K562 (cell line): ENCODE measurements at regions not wholly inside any gene's neighbourhood (a gene's known extent, or its start where the extent isn't known, plus 50 kb on each side); places are given as distances from the start of the nearest gene placed in this dataset.
A peak's percentile ranks its signal among the peaks of the same experiment; 100 is the strongest.

Experiments used
- BCL6 ChIP-seq: fragments of 250-450 bp; sonication (Bioruptor Pico); IDR thresholded peaks from 2 replicates; pipeline ENCODE4 v1.4.0; 2020
- CC2D1A ChIP-seq: fragments of 450-650 bp; IDR thresholded peaks from 2 replicates; pipeline ENCODE4 v1.6.1; 2017; ENCODE audit warnings: mild to moderate bottlenecking
- ERF ChIP-seq: fragments of 450-650 bp; formaldehyde crosslinking; IDR thresholded peaks from 2 replicates; pipeline ENCODE4 v1.4.0; 2020; ENCODE audit warnings: mild to moderate bottlenecking, mixed read lengths
- HCFC1 ChIP-seq: IDR thresholded peaks from 2 replicates; pipeline ENCODE4 v1.6.1; 2012; ENCODE audit warnings: low read depth, low read length, improper control_type of control experiment
- HDAC1 ChIP-seq, 2 experiments: fragments of 450-650 bp; IDR thresholded peaks; 2 replicates each; pipeline ENCODE4 v1.6.1; 2016 to 2017; ENCODE audit warnings: inconsistent platforms in 1 of 2, mild to moderate bottlenecking in 1 of 2, moderate library complexity in 1 of 2
- HMGN3 ChIP-seq: IDR thresholded peaks from 2 replicates; pipeline ENCODE4 v1.6.1; 2011; ENCODE audit warnings: borderline replicate concordance, low read depth, mild to moderate bottlenecking, mixed read lengths, low read length; ENCODE audit not compliant: insufficient read length; ENCODE audit errors: extremely low read depth
- HOXB6 ChIP-seq: fragments of 250-450 bp; sonication (Bioruptor Pico); IDR thresholded peaks from 2 replicates; pipeline ENCODE4 v1.5.1; 2022; ENCODE audit warnings: mild to moderate bottlenecking, borderline replicate concordance
- ILK ChIP-seq: fragments of 450-650 bp; IDR thresholded peaks from 2 replicates; pipeline ENCODE4 v1.6.1; 2016; ENCODE audit warnings: missing genetic modification characterization, low read depth, mild to moderate bottlenecking, missing compliant biosample characterization, moderate library complexity, borderline replicate concordance
- KDM2B ChIP-seq: fragments of 250-450 bp; sonication (Bioruptor Pico); IDR thresholded peaks from 2 replicates; pipeline ENCODE4 v1.8.0; 2021; ENCODE audit warnings: mild to moderate bottlenecking, moderate library complexity
- LCOR ChIP-seq: sonication (generic); formaldehyde crosslinking; IDR thresholded peaks from 2 replicates; pipeline ENCODE4 v1.8.0; 2022; ENCODE audit warnings: mild to moderate bottlenecking, missing genetic modification reagents
- NCOR1 ChIP-seq: fragments of 450-650 bp; IDR thresholded peaks from 2 replicates; pipeline ENCODE4 v1.6.1; 2016; ENCODE audit warnings: mild to moderate bottlenecking, moderate library complexity
- PHF20 ChIP-seq: fragments of 450-650 bp; IDR thresholded peaks from 2 replicates; pipeline ENCODE4 v1.6.1; 2018; ENCODE audit not compliant: partially characterized antibody
- RFX1 ChIP-seq: fragments of 450-650 bp; IDR thresholded peaks from 2 replicates; pipeline ENCODE4 v1.6.1; 2016; ENCODE audit warnings: mild to moderate bottlenecking, moderate library complexity
- SMAD1 ChIP-seq: fragments of 150-350 bp; IDR thresholded peaks from 2 replicates; pipeline ENCODE4 v1.6.1; 2014; ENCODE audit warnings: low read length, low read depth; ENCODE audit not compliant: partially characterized antibody
- SMARCC2 ChIP-seq: fragments of 450-650 bp; IDR thresholded peaks from 2 replicates; pipeline ENCODE4 v1.6.1; 2017; ENCODE audit warnings: antibody characterized with exemption, moderate library complexity, mild to moderate bottlenecking, low read depth
- SNRNP70 ChIP-seq: fragments of 200-400 bp; formaldehyde crosslinking; optimal IDR thresholded peaks from 2 replicates; pipeline ENCODE3; 2017; ENCODE audit warnings: low read depth, low read length
- SRSF1 ChIP-seq: fragments of 200-400 bp; formaldehyde crosslinking; IDR thresholded peaks from 2 replicates; pipeline ENCODE4 v1.6.1; 2017; ENCODE audit warnings: mild to moderate bottlenecking, low read depth, low read length, moderate library complexity
- TAF1 ChIP-seq: IDR thresholded peaks from 2 replicates; pipeline ENCODE4 v1.6.1; 2011; ENCODE audit warnings: mild to moderate bottlenecking, low read length, moderate library complexity; ENCODE audit not compliant: insufficient read depth, control insufficient read depth, severe bottlenecking; ENCODE audit errors: extremely low read depth
- ZFP1 ChIP-seq: fragments of 450-650 bp; formaldehyde crosslinking; IDR thresholded peaks from 2 replicates; pipeline ENCODE4 v1.4.0; 2020; ENCODE audit warnings: mild to moderate bottlenecking, mixed read lengths
- ZNF23 ChIP-seq: fragments of 250-450 bp; sonication (Bioruptor Pico); IDR thresholded peaks from 2 replicates; pipeline ENCODE4 v1.4.0; 2020; ENCODE audit warnings: mild to moderate bottlenecking
- ZNF239 ChIP-seq: fragments of 250-450 bp; sonication (Bioruptor Pico); IDR thresholded peaks from 2 replicates; pipeline ENCODE4 v1.4.0; 2020; ENCODE audit warnings: mild to moderate bottlenecking
- ZSCAN29 ChIP-seq: fragments of 450-650 bp; IDR thresholded peaks from 2 replicates; pipeline ENCODE4 v1.6.1; 2017
- TF ChIP-seq, protein P1 (sequence below): IDR thresholded peaks from 2 replicates; pipeline ENCODE4 v1.6.1; 2012; ENCODE audit warnings: low read depth, low read length, improper control_type of control experiment, borderline replicate concordance
- TF ChIP-seq, protein P2 (sequence below): IDR thresholded peaks from 2 replicates; pipeline ENCODE4 v1.6.1; 2014; ENCODE audit warnings: antibody characterized with exemption
- TF ChIP-seq, protein P3 (sequence below): sonication (generic); formaldehyde crosslinking; IDR thresholded peaks from 2 replicates; pipeline ENCODE4 v1.9.0; 2022; ENCODE audit warnings: mild to moderate bottlenecking, missing genetic modification reagents
- TF ChIP-seq, protein P4 (sequence below): fragments of 450-650 bp; conservative IDR thresholded peaks from 2 replicates; pipeline ENCODE4 v1.6.1; 2016; ENCODE audit warnings: missing genetic modification characterization, low read depth, mild to moderate bottlenecking, control low read depth, missing compliant biosample characterization

DNA sequence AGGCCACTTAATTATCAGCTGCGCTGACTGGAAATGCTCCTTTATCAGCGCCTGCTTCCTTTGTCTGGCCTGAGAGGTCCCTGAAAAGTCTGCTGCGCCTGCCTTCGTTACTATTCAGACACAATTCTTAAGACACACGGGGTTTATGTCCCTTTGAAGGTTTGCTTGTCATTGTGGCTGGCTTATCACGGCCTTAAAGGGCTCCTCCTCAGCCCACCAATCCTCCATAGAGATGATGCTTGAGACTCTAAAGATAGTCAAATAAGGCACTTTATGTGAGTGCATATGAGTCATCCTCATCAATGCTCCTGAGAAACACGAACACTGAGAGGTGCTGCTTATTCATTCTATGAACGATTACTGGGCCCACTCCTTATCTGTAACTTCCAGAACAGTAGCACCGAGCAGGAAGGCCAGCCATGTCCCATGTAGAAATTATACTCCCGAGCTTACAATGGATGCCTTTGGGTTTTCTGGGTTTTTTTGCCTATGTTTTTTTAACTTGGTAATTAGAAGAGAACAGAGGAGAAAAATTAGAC lies 1268.2 kb upstream of the TMEM132C start (continued):
- peak; percentile 84 for TF ChIP-seq ZNF239
- no peak for TF ChIP-seq ILK
- TF ChIP-seq, protein P1, sequence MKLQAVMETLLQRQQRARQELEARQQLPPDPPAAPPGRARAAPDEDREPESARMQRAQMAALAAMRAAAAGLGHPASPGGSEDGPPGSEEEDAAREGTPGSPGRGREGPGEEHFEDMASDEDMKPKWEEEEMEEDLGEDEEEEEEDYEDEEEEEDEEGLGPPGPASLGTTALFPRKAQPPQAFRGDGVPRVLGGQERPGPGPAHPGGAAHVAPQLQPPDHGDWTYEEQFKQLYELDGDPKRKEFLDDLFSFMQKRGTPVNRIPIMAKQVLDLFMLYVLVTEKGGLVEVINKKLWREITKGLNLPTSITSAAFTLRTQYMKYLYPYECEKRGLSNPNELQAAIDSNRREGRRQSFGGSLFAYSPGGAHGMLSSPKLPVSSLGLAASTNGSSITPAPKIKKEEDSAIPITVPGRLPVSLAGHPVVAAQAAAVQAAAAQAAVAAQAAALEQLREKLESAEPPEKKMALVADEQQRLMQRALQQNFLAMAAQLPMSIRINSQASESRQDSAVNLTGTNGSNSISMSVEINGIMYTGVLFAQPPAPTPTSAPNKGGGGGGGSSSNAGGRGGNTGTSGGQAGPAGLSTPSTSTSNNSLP = peak; percentile 93; the same call in 1 of the 2 replicates
- TF ChIP-seq ZFP1 (CRISPR knock-in tag) = no peak
- peak; percentile 93 for TF ChIP-seq SMARCC2
- no peak for TF ChIP-seq KDM2B (CRISPR knock-in tag)
- TF ChIP-seq, protein P2, sequence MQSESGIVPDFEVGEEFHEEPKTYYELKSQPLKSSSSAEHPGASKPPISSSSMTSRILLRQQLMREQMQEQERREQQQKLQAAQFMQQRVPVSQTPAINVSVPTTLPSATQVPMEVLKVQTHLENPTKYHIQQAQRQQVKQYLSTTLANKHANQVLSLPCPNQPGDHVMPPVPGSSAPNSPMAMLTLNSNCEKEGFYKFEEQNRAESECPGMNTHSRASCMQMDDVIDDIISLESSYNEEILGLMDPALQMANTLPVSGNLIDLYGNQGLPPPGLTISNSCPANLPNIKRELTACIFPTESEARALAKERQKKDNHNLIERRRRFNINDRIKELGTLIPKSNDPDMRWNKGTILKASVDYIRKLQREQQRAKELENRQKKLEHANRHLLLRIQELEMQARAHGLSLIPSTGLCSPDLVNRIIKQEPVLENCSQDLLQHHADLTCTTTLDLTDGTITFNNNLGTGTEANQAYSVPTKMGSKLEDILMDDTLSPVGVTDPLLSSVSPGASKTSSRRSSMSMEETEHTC = no peak
- TF ChIP-seq ZNF23 (CRISPR knock-in tag) = no peak
- TF ChIP-seq SNRNP70 = no peak
- TF ChIP-seq, protein P3, sequence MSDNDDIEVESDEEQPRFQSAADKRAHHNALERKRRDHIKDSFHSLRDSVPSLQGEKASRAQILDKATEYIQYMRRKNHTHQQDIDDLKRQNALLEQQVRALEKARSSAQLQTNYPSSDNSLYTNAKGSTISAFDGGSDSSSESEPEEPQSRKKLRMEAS = peak; percentile 49; the same call in 1 of the 2 replicates
- TF ChIP-seq TAF1 = no peak
- peak; percentile 91 for TF ChIP-seq CC2D1A
- TF ChIP-seq ZSCAN29 = no peak
- no peak for TF ChIP-seq ERF
- no peak for TF ChIP-seq RFX1
- peak; percentile 50 for TF ChIP-seq PHF20
- TF ChIP-seq, protein P4, sequence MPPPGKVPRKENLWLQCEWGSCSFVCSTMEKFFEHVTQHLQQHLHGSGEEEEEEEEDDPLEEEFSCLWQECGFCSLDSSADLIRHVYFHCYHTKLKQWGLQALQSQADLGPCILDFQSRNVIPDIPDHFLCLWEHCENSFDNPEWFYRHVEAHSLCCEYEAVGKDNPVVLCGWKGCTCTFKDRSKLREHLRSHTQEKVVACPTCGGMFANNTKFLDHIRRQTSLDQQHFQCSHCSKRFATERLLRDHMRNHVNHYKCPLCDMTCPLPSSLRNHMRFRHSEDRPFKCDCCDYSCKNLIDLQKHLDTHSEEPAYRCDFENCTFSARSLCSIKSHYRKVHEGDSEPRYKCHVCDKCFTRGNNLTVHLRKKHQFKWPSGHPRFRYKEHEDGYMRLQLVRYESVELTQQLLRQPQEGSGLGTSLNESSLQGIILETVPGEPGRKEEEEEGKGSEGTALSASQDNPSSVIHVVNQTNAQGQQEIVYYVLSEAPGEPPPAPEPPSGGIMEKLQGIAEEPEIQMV (tag) = no peak
- no peak for TF ChIP-seq SRSF1
- TF ChIP-seq HMGN3 = peak; percentile 69
- 0 out of 2 replicates have a peak, but pooled peaks have one; percentile 6 for TF ChIP-seq HOXB6 (CRISPR knock-in tag)
- TF ChIP-seq NCOR1 = peak; percentile 95
- peak; percentile 43; the same call in 1 of the 2 replicates for TF ChIP-seq HCFC1
- TF ChIP-seq LCOR = peak; percentile 70; the same call in 1 of the 2 replicates
- TF ChIP-seq HDAC1 (IDR thresholded peaks at IDR 0.05) = peak; percentile 6 to 94; a peak in 2 of 4 replicates
- TF ChIP-seq BCL6 (CRISPR knock-in tag) = no peak
- TF ChIP-seq SMAD1 = no peak
